Brain pericyte (primary cell): ENCODE measurements at regions not wholly inside any gene's neighbourhood (a gene's known extent, or its start where the extent isn't known, plus 50 kb on each side); places are given as distances from the start of the nearest gene placed in this dataset.
"Not testable (repeated sequence)": the region's sequence is repeated elsewhere in the genome, so short reads cannot be mapped to it uniquely, and the experiment has no call there.

Experiments used
- DNase-seq: peaks from one replicate; pipeline ENCODE4 v3.0.0-alpha.2; 2012; ENCODE audit warnings: low read depth, low spot score

DNA sequence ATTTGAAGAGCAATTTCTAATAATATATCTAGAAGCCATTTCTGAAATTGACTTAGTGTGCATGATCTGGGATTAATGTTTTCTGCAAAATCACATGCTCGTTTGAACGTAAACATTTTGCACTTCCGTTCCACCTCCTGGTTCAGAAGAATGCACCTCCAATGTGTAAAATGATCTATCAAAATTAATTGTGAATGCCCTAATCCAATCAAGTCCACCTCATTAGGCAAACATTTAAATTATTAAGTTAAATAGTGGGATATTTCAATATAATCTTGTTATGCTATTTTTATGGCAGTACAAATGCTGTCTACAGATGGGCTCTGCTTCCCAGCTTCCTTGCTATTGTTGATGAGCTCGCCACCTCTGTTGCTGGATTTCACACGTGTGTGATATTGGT, 542.5 kb downstream of the INSC start:
- no peak for DNase-seq

DNA sequence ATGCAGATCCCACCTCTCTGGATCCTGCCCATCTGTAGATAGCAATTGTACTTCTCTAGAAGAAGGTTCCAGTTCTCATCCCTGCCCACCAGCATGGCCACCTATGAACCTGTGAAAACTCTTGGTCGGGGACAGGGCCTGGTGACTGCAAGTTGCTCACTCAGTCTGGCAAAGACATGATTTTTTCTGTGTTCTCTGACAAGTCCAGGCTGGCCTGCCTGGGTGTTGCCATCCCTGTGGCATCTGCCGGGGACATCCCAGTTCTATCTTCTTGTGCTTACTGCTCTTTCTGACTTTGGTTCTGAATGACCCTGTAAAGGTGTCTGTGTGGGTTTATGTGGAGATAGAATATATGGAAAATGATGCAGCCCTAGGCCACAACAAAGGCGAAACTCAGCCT, 545.8 kb downstream of the INSC start:
- no peak for DNase-seq

DNA sequence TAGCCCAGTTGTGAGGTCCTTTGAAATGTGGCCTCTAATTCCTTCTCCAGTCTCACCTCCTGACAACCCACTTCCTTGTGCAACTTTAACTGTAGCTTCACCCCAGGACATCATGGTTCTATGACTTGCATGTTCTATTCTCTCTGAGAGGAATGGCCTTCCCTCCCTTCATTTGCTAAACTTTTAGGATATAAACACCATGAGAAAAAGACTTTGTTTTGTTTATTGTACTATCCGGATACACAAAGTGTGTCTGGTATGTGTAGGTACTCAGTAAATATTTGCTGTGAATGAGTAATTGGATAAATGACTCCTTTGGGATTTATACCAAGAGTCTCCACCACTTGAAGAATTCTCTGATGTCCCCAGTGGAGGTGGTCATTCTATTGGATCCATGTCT, 547.6 kb downstream of the INSC start:
- no peak for DNase-seq

DNA sequence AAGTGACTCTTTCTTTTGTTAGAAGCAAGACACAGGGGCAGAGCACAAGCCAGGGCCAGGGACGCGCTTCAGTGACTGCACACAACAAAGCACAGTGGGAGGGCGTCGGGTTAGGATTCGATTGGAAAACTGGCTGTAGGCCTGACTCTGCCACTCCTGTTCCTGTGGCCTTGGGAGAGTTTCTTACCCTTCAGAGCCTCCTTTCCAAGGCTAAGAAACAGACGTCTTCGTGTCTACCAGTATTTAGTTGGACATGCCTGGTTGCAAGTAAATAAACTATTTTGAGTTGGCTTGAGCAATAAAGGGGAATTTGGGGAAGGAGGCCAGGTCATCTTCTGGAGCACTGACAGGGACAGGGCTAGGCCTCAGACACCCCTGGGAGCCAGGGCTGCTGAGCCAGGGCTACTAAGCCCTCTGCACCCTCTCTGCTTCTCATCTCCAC, 549.1 kb downstream of the INSC start:
- DNase-seq = no peak

GRCh38 chr11:15665368-15665871, 550.7 kb downstream of the INSC start:
- DNase-seq = no peak

GRCh38 chr11:15667127-15667725, 552.5 kb downstream of the INSC start:
- DNase-seq = no peak

GRCh38 chr11:15668718-15669117, 554.0 kb downstream of the INSC start:
- no peak for DNase-seq

DNA sequence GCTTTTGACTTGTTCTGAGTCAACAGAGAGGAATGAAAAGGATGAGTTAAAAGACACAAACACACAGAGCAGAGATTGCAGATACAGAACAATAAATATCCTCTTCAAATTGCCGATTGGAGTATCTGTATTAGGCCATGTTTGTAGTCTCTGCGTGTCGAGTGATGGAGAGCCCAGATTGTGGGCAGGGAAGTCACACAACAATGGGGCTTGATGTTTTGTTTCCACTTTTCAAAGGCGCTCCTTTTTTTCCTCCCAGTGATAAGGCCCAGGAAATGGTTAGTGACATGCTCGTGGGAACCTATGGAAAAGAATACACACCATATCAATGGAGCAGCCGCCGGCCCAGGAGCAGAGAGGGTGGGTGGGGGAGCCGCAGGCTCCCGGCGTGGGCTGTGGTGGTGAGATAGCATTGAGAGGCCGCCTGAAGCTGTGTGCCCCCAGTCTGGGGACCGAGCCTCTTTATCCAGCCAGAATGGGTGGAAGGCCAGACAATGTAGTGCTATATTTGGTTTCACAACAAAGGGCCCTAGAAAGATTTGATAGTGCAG, 555.9 kb downstream of the INSC start:
- DNase-seq = no peak

DNA sequence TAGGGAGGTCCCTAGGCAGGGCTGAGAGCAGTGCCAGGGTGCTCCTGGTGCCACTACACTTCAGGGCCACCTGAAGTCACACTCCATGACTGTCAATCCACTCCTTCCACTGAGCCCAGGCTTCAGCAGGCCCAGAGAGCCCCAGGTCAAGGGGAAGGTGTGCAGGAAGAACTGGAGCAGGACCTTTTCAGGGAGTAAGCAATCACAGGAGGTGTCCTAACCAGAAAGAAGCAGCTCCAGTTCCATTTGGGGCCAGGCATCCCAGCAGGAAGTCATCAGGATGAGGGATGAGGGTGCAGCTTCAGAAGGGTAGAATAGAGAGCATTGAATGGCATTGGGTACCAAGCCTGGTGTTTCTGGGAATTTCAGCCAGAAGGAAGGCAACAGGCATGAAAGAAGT, 556.5 kb downstream of the INSC start:
- no peak for DNase-seq

DNA sequence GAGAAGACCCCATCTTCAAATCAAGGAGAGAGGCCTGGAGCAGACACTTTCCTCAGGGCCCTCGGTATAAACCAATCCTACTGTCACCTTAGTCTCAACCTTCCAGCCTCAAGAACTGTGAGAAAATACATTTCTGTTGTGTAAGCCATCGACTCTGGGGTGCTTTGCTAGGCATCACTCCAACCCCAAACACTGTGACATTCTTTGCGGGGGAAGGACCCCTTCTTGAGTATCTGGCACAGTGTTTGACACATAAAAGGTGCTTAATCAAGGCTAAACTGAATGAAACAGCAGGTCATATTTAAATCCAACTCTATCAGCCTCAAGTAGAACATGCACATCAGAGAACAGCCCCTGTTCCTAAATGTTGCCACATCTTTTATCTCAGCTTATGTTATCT, 558.1 kb downstream of the INSC start:
- no peak for DNase-seq

DNA sequence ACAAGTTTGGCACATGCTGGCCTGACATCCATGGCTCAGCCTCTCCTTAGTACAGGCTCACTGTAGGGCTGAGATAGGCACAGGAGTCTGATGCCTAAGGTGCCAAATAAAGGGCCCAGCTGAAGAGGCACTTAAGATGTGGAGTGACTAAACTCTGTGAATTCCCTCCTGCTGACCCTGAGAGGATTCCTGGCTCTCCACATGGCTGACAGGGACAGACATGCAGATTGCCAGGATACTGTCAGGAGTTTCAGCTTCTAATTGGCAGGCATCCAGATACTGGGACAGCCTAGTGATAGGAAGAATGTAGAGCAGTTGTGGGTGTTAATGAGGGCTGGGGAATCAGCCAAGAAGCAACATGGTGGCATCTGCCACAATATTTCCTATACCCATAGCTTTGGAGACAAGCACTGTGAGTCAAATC, 558.7 kb downstream of the INSC start:
- no peak for DNase-seq

DNA sequence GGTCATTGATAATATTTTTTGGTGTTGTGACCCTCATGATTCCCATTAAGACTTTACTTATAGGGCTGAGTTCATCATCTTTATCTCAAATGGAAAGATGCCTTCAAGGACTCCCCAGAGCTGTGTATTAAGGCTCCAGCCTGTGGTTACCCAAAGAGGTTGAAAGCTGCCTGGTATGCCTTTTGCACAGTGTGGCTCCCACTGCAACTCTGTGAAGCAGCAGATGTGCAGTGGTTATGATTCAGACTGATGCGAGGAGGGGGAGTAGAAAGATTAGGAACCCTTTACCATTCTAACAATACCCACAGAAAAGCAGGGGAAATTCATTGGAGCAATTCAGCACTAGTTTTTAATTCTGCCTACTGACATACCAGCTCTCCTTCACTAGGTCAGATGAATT, 560.0 kb downstream of the INSC start:
- no peak for DNase-seq

GRCh38 chr11:15675683-15676082, 561.0 kb downstream of the INSC start:
- no peak for DNase-seq

DNA sequence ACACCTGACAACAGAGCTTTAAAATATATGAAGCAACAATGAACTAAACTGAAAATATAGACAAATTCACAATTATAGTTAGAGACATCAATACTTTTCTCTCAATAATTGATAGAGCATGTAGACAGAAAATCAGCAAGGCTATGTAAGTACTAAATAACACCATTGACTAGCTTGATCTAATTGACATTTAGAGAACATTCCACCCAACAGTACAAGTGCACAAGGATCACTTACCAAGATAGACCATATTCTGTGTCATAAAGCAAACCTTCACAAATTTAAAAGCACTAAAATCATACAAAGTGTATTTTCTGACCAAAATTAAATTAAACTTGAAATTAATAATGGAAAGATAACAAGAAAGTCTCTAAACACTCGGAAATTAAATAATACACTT, 562.5 kb downstream of the INSC start:
- no peak for DNase-seq

DNA sequence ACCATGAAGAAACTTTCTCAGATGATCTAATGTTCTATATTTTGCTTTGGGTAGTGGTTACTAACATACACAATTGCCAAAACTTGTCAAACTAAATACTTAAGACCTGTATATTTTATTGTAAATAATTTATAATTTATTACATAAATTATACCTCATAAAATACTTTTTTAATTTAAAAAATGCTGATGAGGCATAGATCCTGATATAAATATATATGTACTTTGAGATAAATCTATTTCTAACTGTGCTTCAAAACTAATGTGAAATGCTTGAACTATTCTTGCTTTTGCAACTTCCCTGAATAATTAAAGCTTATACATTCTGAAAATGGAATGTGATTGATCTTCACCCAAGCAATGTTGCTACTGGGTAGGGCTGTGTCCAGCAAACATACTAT, 568.8 kb downstream of the INSC start:
- DNase-seq = no peak

DNA sequence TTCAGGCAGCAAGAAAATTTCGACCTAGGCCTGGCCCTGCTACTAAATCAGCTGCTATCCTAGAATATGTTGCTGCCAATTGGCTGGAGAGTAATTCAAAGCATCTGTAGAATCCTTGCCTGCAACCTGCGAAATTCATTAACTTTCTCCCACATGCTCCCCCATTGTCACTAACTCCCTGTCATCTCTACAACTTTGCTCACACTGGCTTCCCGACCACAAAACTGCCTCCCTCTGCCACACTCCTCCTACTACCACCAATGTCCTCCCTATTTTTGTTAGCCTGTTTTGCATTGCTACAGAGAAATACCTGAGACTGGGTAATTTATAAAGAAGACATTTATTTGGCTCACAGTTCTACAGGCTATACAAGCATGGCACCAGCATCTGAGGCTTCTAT, 570.6 kb downstream of the INSC start:
- no peak for DNase-seq

- DNase-seq = not testable (repeated sequence)
Measured at GRCh38 chr11:15686259-15686658, 571.5 kb downstream of the INSC start.

- no peak for DNase-seq
Measured at GRCh38 chr11:15687342-15687741, 572.6 kb downstream of the INSC start.

- no peak for DNase-seq
Measured at GRCh38 chr11:15688351-15688792, 573.6 kb downstream of the INSC start.

- DNase-seq = no peak
Measured at GRCh38 chr11:15690320-15690719, 575.6 kb downstream of the INSC start.

- DNase-seq = no peak
Measured at GRCh38 chr11:15692739-15693138, 578.0 kb downstream of the INSC start.

DNA sequence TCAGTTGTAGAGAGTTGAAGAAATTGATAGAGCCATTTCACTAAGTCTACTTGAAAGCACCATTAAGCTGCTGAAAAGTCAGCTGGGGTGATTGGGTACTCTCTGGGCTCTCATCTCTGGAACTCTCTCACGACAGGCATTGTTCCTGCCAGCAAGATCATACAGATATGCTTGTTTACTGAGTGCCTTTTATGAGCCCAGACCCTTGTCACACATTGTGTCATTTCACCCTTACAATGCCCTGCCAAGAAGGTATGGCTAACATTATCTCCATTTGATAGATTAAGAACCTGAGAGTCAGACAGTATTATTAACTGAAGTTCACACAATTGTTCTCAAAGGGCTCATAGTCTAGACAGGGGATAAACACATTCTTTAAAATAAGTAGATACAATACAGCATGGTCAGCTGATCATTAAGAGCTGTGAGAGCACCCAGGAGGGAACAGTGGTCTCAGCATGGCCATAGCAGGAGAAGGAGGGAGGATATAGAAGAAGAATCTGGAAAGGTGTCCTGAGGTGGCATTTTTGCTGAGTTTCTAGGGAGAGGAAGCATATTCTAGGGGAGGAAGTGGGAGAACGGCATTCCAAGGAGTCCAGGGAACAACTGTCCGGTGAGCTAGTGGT, 580.5 kb downstream of the INSC start:
- no peak for DNase-seq

- DNase-seq = no peak
Measured at GRCh38 chr11:15696069-15696468, 581.3 kb downstream of the INSC start.
